ENCODE measurements at regions not wholly inside any gene's neighbourhood (a gene's known extent, or its start where the extent isn't known, plus 50 kb on each side); places are given as distances from the start of the nearest gene placed in this dataset.

- H3K36me3 ChIP-seq: no peaks in the 10 kb centered on the region
- no peak overlapping the region for H3K27ac ChIP-seq
Observed at GRCh38 chr2:145623136-145623535, 1103.2 kb upstream of the ZEB2 start.

GRCh38 chr2:145622285-145622684 lies 1102.4 kb upstream of the ZEB2 start:
- H3K36me3 ChIP-seq: no peaks in the 10 kb centered on the region
- 89% methylated on average over 2 of the region's 2 CpGs for WGBS, 2 donors
- H3K27ac ChIP-seq: no peak overlapping the region
- DNase-seq: no peak
- H3K4me3 ChIP-seq (replicated peaks in 1 of 3): no peak overlapping the region
- intact Hi-C loops (cut with DNase I): no loop called here
- H3K4me1 ChIP-seq: no peaks in the 10 kb centered on the region
- no peaks in the 10 kb centered on the region for H3K27me3 ChIP-seq
- no peaks in the 10 kb centered on the region for H3K9me3 ChIP-seq
- no peak for TF ChIP-seq POLR2A (IDR thresholded peaks at IDR 0.05)
- TF ChIP-seq CTCF (IDR thresholded peaks at IDR 0.05): no peak

More at GRCh38 chr2:145623136-145623535, 1103.2 kb upstream of the ZEB2 start:
- 90 to 91% methylated on average over 3 of the region's 3 CpGs for WGBS, 2 donors
- no peak for TF ChIP-seq POLR2A (IDR thresholded peaks at IDR 0.05)
- no peak for TF ChIP-seq CTCF (IDR thresholded peaks at IDR 0.05)
- Histone ChIP-seq H3K9me3 (no peaks in the 10 kb centered on the region), H3K27me3 (no peaks in the 10 kb centered on the region), H3K4me3 (replicated peaks in 1 of 3) (no peak overlapping the region), H3K4me1 (no peaks in the 10 kb centered on the region)
- intact Hi-C loops (cut with DNase I): no loop called here
- DNase-seq: no peak

- DNase-seq: no peak
- 80% methylated on average over 2 of the region's 2 CpGs for WGBS, 2 donors
- no peak overlapping the region for H3K4me3 ChIP-seq (replicated peaks in 1 of 3)
- no peak overlapping the region for H3K27ac ChIP-seq
- no peaks in the 10 kb centered on the region for H3K9me3 ChIP-seq
- intact Hi-C loops (cut with DNase I): no loop called here
- H3K27me3 ChIP-seq: no peaks in the 10 kb centered on the region
- TF ChIP-seq CTCF (IDR thresholded peaks at IDR 0.05) (no peak), POLR2A (IDR thresholded peaks at IDR 0.05) (no peak)
- H3K36me3 ChIP-seq: no peaks in the 10 kb centered on the region
- no peaks in the 10 kb centered on the region for H3K4me1 ChIP-seq
Observed at GRCh38 chr2:145617906-145618305, 1098.0 kb upstream of the ZEB2 start.

GRCh38 chr2:145617420-145617819 lies 1097.5 kb upstream of the ZEB2 start:
- no peaks in the 10 kb centered on the region for H3K4me1 ChIP-seq
- no peaks in the 10 kb centered on the region for H3K9me3 ChIP-seq
- H3K27me3 ChIP-seq: no peaks in the 10 kb centered on the region
- 80 to 86% methylated on average over 1 of the region's 1 CpG for WGBS, 2 donors
- H3K27ac ChIP-seq: no peak overlapping the region
- DNase-seq: no peak
- H3K4me3 ChIP-seq (replicated peaks in 1 of 3): no peak overlapping the region
- TF ChIP-seq CTCF (IDR thresholded peaks at IDR 0.05): no peak
- TF ChIP-seq POLR2A (IDR thresholded peaks at IDR 0.05): no peak
- H3K36me3 ChIP-seq: no peaks in the 10 kb centered on the region
- intact Hi-C loops (cut with DNase I): no loop called here

- no peaks in the 10 kb centered on the region for H3K9me3 ChIP-seq
- no peak for TF ChIP-seq CTCF (IDR thresholded peaks at IDR 0.05)
- no peak for TF ChIP-seq POLR2A (IDR thresholded peaks at IDR 0.05)
- 85 to 93% methylated on average over 4 of the region's 4 CpGs for WGBS, 2 donors
- intact Hi-C loops (cut with DNase I): no loop called here
- no peak for DNase-seq
- no peaks in the 10 kb centered on the region for H3K4me1 ChIP-seq
- no peak overlapping the region for H3K4me3 ChIP-seq (replicated peaks in 1 of 3)
- H3K27me3 ChIP-seq: no peaks in the 10 kb centered on the region
- no peak overlapping the region for H3K27ac ChIP-seq
- H3K36me3 ChIP-seq: no peaks in the 10 kb centered on the region
Observed at GRCh38 chr2:145615626-145616025, 1095.7 kb upstream of the ZEB2 start.
